Transverse colon (tissue), 4 donors: ENCODE measurements at regions not wholly inside any gene's neighbourhood (a gene's known extent, or its start where the extent isn't known, plus 50 kb on each side); places are given as distances from the start of the nearest gene placed in this dataset.

Source experiments
- CTCF ChIP-seq, 5 experiments: fragments of 200-600 bp in 3 of 5; fragments of 450-650 bp in 2 of 5; sonication (generic) in 3 of 5; IDR thresholded peaks; 1 replicate in 2 of 5; 2 replicates in 3 of 5; pipeline ENCODE4 v1.5.1; 2016 to 2017; ENCODE audit warnings: antibody characterized with exemption in 5 of 5, inconsistent platforms in 3 of 5, mild to moderate bottlenecking in 2 of 5, moderate library complexity in 1 of 5
- POLR2A ChIP-seq: fragments of 450-650 bp; IDR thresholded peaks from one replicate; pipeline ENCODE4 v1.6.1; 2016; ENCODE audit warnings: antibody characterized with exemption, mild to moderate bottlenecking, moderate library complexity
- POLR2AphosphoS5 ChIP-seq, 3 donors: sonication (generic); formaldehyde crosslinking; IDR thresholded peaks; one replicate each; pipeline ENCODE4 v1.6.1; 2016; ENCODE audit warnings: antibody characterized with exemption in 3 of 3

DNA sequence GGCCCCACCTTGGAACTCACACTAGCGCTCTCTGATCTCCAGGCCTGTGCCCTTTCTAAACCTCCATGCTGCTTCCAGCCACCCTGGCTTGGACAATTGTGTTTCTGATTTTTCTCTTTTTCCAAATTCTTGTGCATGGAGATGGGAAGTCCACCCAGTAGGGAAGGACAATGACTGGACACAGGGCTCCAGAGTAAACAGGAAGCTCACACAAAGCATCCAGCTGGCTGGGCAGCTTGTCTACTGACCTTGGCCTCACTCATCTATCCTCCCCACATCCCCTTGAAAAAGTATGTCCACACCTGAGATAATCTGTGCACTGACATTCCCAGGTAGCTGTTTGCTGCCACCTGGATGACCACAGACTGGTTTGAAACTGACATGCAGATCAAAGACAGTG, 331.2 kb upstream of the MAF start:
- TF ChIP-seq CTCF (IDR thresholded peaks at IDR 0.05) (no peak), POLR2AphosphoS5 (IDR thresholded peaks at IDR 0.05) (no peak), POLR2A (no peak)
